ENCODE measurements at regions not wholly inside any gene's neighbourhood (a gene's known extent, or its start where the extent isn't known, plus 50 kb on each side); places are given as distances from the start of the nearest gene placed in this dataset.

GRCh38 chr5:68631884-68632283 lies 416.3 kb downstream of the PIK3R1 start:
- H3K9me2 ChIP-seq (replicated peaks; ENCODE audit: control insufficient read depth, low read length): no peaks in the 10 kb centered on the region
- H3F3A ChIP-seq (ENCODE audit: control insufficient read depth, insufficient read depth): no peaks in the 10 kb centered on the region
- no peaks in the 10 kb centered on the region for H3K79me2 ChIP-seq (ENCODE audit: control insufficient read depth, low read length)
- no peak overlapping the region for H3K4me3 ChIP-seq (ENCODE audit: low read length)
- H3K4me2 ChIP-seq (ENCODE audit: low read length): no peak overlapping the region
- no peak overlapping the region for H3K27ac ChIP-seq (ENCODE audit: low read depth, low read length)
- no peaks in the 10 kb centered on the region for H3K36me3 ChIP-seq (ENCODE audit: control insufficient read depth, low read length)
- H3K4me1 ChIP-seq (ENCODE audit: control insufficient read depth, low read length): no peaks in the 10 kb centered on the region
- TF ChIP-seq EZH2phosphoT487 (IDR thresholded peaks at IDR 0.05; ENCODE audit: borderline replicate concordance, low read length): no peak
- no peak for TF ChIP-seq CTCF (IDR thresholded peaks at IDR 0.05; ENCODE audit: low read depth, low read length, poor library complexity, severe bottlenecking)
- H4K20me1 ChIP-seq (ENCODE audit: control insufficient read depth, insufficient read depth, low read depth, low read length): no peaks in the 10 kb centered on the region
- no peaks in the 10 kb centered on the region for H3K27me3 ChIP-seq (ENCODE audit: control insufficient read depth, low read length)
- H3K9me3 ChIP-seq (ENCODE audit: control insufficient read depth, insufficient read depth, low read length): no peaks in the 10 kb centered on the region

GRCh38 chr5:68641211-68641610 lies 425.7 kb downstream of the PIK3R1 start:
- Histone ChIP-seq H4K20me1 (ENCODE audit: control insufficient read depth, insufficient read depth, low read depth, low read length) (no peaks in the 10 kb centered on the region), H3K4me2 (ENCODE audit: low read length) (no peak overlapping the region), H3K27ac (ENCODE audit: low read depth, low read length) (no peak overlapping the region), H3K27me3 (ENCODE audit: control insufficient read depth, low read length) (no peaks in the 10 kb centered on the region), H3K9me3 (ENCODE audit: control insufficient read depth, insufficient read depth, low read length) (no peaks in the 10 kb centered on the region), H3F3A (ENCODE audit: control insufficient read depth, insufficient read depth) (no peaks in the 10 kb centered on the region), H3K9me2 (replicated peaks; ENCODE audit: control insufficient read depth, low read length) (no peaks in the 10 kb centered on the region), H3K36me3 (ENCODE audit: control insufficient read depth, low read length) (no peaks in the 10 kb centered on the region), H3K4me1 (ENCODE audit: control insufficient read depth, low read length) (no peaks in the 10 kb centered on the region), H3K4me3 (ENCODE audit: low read length) (no peak overlapping the region), H3K79me2 (ENCODE audit: control insufficient read depth, low read length) (no peaks in the 10 kb centered on the region)
- no peak for TF ChIP-seq CTCF (IDR thresholded peaks at IDR 0.05; ENCODE audit: low read depth, low read length, poor library complexity, severe bottlenecking)
- no peak for TF ChIP-seq EZH2phosphoT487 (IDR thresholded peaks at IDR 0.05; ENCODE audit: borderline replicate concordance, low read length)

GRCh38 chr5:68643064-68643463 lies 427.5 kb downstream of the PIK3R1 start:
- no peaks in the 10 kb centered on the region for H4K20me1 ChIP-seq (ENCODE audit: control insufficient read depth, insufficient read depth, low read depth, low read length)
- H3F3A ChIP-seq (ENCODE audit: control insufficient read depth, insufficient read depth): no peaks in the 10 kb centered on the region
- H3K36me3 ChIP-seq (ENCODE audit: control insufficient read depth, low read length): no peaks in the 10 kb centered on the region
- no peaks in the 10 kb centered on the region for H3K9me3 ChIP-seq (ENCODE audit: control insufficient read depth, insufficient read depth, low read length)
- H3K4me3 ChIP-seq (ENCODE audit: low read length): no peak overlapping the region
- H3K79me2 ChIP-seq (ENCODE audit: control insufficient read depth, low read length): no peaks in the 10 kb centered on the region
- no peak for TF ChIP-seq CTCF (IDR thresholded peaks at IDR 0.05; ENCODE audit: low read depth, low read length, poor library complexity, severe bottlenecking)
- TF ChIP-seq EZH2phosphoT487 (IDR thresholded peaks at IDR 0.05; ENCODE audit: borderline replicate concordance, low read length): no peak
- no peaks in the 10 kb centered on the region for H3K27me3 ChIP-seq (ENCODE audit: control insufficient read depth, low read length)
- no peak overlapping the region for H3K4me2 ChIP-seq (ENCODE audit: low read length)
- H3K4me1 ChIP-seq (ENCODE audit: control insufficient read depth, low read length): no peaks in the 10 kb centered on the region
- no peaks in the 10 kb centered on the region for H3K9me2 ChIP-seq (replicated peaks; ENCODE audit: control insufficient read depth, low read length)
- H3K27ac ChIP-seq (ENCODE audit: low read depth, low read length): no peak overlapping the region

GRCh38 chr5:68644971-68645370 lies 429.4 kb downstream of the PIK3R1 start:
- Histone ChIP-seq H3K9me2 (replicated peaks; ENCODE audit: control insufficient read depth, low read length) (no peaks in the 10 kb centered on the region), H3K27me3 (ENCODE audit: control insufficient read depth, low read length) (no peaks in the 10 kb centered on the region), H3F3A (ENCODE audit: control insufficient read depth, insufficient read depth) (no peaks in the 10 kb centered on the region), H3K4me2 (ENCODE audit: low read length) (no peak overlapping the region), H3K79me2 (ENCODE audit: control insufficient read depth, low read length) (no peaks in the 10 kb centered on the region), H3K27ac (ENCODE audit: low read depth, low read length) (no peak overlapping the region), H3K4me1 (ENCODE audit: control insufficient read depth, low read length) (no peaks in the 10 kb centered on the region), H3K9me3 (ENCODE audit: control insufficient read depth, insufficient read depth, low read length) (no peaks in the 10 kb centered on the region), H4K20me1 (ENCODE audit: control insufficient read depth, insufficient read depth, low read depth, low read length) (no peaks in the 10 kb centered on the region), H3K4me3 (ENCODE audit: low read length) (no peak overlapping the region), H3K36me3 (ENCODE audit: control insufficient read depth, low read length) (no peaks in the 10 kb centered on the region)
- TF ChIP-seq CTCF (IDR thresholded peaks at IDR 0.05; ENCODE audit: low read depth, low read length, poor library complexity, severe bottlenecking): no peak
- no peak for TF ChIP-seq EZH2phosphoT487 (IDR thresholded peaks at IDR 0.05; ENCODE audit: borderline replicate concordance, low read length)

All from DOHH2 (cell line).